SIG-M5 treated with dmso at 0.1 percent for 504 hours (cell line): ENCODE measurements at regions not wholly inside any gene's neighbourhood (a gene's known extent, or its start where the extent isn't known, plus 50 kb on each side); places are given as distances from the start of the nearest gene placed in this dataset.
A peak's percentile ranks its signal among the peaks of the same experiment; 100 is the strongest.
"Not testable (repeated sequence)": the region's sequence is repeated elsewhere in the genome, so short reads cannot be mapped to it uniquely, and the experiment has no call there.

ENCODE experiments used
- DNase-seq: peaks from one replicate; lab custom pipeline; 2025; ENCODE audit not compliant: unreplicated experiment; lab: John Stamatoyannopoulos, UW

DNA sequence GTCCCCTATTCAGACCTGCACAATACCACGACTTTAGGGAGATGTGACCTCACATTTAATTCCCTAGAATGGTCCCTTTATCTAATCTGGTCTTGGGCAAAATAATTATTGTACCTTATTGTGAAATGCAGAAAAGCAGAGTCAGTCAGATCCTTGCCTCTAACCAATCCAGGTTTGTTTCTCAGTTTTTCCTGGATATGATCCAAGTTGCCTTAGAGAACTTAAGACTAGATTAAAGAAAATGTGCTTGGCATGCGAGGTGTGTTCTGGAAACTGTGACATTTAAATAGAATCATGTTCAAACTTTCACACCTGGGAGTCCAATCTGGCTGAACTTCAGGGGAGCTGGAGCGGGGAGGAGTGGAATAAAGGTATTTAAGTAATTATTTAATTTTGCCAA is 696.2 kb downstream of the DNAH5 start:
- DNase-seq, result no peak

DNA sequence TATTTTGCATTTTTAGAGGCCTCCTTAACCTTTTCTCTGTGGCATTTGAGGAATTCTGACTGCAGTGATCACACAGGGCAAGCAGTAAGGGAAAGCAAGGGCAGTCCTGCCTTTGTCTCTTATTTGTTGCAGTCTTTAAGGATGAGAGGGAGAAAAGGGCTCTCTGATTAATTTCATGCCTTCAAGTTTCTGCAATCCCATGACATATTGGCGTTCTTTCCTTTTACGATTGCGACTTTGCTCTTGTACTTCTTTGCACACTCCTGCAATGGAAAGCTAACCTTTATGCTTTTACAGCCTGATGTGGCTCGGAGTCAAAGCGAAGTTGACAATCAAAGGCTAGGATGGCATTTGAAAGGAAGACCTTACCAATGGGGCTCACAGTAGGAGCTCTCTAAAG is 698.4 kb downstream of the DNAH5 start:
- no peak for DNase-seq

DNA sequence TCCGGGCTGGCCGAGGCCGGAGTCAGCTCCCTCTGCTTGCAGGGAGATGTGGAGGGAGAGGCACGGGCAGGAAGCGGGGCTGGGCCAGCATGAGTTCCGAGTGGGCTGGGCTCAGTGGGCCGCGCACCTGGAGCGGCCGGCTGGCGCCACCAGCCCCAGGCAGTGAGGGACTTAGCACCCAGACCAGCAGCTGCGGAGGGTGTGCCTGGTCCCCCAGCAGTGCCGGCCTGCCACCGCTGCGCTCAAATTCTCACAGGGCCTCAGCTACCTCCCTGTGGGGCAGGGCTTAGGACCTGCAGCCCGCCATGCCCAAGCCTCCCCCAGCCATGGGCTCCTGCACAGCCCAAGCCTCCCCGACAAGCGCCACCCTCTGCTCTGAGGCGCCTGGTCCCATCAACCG is 700.3 kb downstream of the DNAH5 start:
- DNase-seq, result no peak

DNA sequence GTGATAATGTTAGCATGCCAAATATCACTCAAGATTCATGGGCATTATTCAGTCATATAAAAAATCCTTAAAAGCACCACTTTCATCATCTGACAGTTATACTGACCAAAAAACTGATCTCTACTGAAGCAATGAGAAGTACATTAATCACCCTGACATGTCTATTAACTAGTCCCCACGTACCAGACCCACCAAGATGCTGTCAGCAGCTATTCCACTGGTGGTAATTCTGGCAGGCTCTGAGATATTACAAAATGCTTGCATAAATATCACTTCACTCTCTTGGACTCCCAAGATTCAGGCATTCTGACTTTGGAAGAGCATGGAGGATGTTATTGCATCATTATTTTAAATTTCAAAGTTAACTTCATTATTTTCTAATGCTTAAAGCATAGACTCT is 717.0 kb downstream of the DNAH5 start:
- DNase-seq, result no peak

DNA sequence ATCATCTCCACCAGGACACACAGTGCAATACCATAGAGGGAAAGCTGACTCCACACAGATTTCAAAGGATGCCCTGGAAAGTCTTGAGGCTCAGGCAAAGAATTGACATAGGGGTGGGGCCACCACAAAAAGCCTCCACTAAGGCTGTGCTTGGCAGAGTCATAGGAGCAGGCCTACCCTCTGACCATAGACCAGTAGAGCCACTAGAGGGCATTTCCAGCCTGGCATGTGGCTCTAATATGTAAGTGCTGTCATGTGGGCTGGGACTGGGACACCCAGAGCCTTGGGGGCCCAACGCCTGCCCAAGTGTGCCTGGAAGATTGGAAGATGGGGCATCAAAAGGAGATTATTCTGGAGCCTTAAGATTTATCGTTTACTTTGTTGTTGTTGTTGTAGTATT is 726.0 kb downstream of the DNAH5 start:
- DNase-seq, result peak; percentile 0

DNA sequence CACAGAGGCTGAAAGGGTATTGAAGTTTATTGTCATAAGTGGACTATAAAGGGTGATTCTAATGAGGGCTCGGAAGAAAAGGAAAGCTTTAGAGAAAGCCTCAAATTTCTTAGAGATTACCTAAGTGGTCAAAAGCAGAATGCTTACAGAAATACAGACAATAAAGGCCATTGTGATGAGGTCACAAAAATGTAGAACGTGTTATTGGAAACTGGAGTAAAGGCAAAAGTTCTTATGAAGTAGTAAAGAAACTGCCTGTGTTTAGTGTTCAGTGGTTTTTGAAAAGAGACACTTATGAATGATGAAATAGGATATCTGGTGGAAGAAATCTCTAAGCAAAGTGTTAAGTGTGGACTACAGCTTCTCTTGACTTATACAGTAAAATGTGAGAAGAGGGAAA is 726.9 kb downstream of the DNAH5 start:
- DNase-seq, result no peak

DNA sequence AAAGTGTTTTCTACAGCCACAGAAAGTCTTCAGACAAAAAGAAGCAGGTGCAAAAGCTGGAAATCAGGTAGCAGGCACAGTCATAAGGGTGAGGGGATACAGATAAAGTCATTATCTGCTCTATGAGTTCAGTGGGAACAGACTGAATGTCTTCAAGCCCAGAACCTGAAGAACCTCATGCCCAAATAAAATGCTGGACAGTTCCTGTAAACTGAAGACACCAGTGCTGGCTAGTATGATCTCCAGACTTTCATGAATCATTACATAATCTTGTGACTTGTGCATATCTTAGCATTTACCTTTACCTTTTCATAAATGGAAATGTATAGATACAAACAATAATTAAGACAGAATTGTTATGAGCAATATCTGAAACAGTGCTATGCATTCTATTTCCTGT is 728.7 kb downstream of the DNAH5 start:
- no peak for DNase-seq

DNA sequence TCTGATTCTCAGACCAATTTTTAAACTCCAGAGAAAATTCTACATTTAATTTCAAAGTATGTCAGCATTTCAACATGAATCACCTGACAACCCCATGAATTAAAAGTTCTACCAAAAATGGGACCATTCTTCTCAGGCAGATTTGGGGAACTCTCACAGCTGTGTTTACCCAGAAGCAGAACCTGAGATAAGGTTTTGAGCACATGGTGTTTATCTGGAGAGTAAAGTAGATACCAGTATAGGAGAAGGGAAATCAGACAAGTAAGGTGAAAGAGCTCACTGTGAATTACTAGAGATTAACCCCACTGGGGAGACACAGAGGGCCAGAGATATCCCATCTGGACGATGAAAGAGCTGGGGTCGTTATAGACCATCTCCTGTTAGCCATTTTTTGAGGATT is 729.1 kb downstream of the DNAH5 start:
- DNase-seq, result no peak

DNA sequence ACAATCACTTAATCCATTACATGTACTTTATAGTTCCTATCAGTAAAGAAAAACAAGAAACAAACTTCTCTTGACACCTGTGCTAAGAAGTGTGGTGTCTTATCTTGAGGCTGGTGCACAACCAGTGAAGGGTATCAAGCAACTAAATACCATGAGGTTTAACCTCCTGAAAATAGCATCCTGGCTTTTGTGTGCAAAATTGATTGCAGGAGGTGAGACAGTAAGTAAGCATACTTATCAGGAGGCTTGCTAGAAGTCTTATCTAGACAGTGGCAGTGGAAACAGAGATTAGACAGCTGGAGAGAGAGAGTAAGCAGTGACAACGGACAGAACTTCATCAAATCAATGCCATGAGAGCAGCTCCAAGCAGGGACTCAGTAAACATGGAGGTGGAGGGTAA is 730.3 kb downstream of the DNAH5 start:
- DNase-seq, result no peak

DNA sequence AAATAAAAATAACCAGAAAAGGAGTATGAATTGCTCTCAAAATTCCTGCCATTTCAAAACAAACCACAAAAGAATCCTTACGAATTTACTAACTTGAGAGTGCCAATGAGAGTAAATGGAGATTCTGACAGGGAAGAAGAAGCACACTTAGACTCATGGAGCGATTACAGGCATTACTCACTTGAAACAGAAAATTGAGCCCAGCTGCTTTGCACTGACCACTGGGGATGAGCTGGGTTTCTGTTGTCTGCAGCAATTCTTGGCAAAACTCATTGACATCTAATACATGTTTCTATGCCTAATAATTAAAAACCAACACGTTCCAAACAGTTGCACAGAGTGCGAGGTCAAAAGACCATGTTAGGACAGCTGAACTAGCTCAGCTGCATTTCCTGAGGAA is 731.6 kb downstream of the DNAH5 start:
- DNase-seq, result no peak

DNA sequence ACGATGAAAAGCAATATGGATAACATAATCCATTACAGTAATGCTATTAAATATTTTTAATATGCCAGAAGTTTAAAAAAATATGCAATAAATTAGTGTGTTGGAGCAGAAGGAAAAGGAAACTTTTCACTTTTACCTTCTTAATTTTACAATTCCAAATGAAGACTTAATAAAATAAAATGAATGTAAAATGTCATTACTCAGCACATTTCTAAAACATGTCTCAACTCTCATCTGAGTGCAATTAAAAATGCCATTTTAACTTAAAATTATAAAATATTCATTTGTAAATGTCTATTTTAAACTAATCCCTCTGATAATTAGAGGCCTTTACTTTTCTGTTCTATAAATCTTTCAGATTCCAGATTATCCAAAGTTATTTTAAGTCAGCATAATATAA is 733.4 kb downstream of the DNAH5 start:
- DNase-seq, result no peak

DNA sequence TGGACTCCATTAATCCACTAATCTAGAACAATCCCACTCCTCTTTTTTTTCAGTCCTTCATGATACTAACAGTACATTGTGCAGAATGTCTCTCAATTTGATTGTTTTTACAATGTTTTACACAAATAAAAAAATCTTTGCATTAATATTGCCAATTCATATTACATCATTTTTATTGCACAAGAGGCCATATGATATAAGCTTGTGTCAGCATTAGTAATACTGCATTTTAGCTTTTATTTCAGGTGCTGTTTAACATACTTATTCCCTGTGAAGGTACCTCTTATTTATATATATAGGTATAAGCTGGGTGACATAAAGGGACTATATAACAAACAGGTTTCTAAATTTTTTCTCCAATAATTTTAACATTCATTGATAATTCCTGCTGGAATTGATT is 737.4 kb downstream of the DNAH5 start:
- no peak for DNase-seq

DNA sequence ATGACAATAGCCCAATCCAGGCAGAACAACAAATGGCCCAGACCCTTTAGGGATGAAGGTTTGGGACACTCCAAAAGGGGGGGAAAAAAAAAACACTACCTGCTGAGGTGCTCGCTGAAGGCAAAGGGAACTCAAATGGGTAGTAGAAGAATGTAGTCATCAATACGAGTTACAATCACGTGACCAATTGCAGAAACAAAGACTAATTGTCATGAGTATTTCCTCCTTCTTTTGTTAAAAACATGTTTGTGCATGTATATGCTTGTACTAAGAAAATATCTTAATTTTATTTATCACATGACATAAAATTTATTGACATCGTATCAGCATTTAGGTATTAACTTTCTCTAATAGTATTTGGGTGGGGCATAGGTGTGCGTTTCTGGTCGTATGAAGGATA is 743.5 kb downstream of the DNAH5 start:
- no peak for DNase-seq

DNA sequence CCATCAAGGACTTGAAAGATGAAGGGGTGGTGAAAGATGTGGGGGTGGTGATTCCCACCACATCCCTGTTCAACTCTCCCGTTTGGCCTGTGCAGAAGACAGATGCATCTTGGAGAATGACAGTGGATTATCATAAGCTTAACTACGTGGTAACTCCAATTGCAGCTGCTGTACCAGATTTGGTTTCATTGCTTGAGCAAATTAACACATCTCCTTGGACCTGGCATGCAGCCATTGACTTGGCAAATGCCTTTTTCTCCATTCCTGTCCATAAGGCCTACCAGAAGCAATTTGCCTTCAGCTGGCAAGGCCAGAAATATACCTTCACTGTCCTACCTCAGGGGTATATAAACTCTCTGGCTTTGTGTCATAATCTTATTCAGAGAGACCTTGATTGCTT is 746.3 kb downstream of the DNAH5 start:
- not testable (repeated sequence) for DNase-seq

DNA sequence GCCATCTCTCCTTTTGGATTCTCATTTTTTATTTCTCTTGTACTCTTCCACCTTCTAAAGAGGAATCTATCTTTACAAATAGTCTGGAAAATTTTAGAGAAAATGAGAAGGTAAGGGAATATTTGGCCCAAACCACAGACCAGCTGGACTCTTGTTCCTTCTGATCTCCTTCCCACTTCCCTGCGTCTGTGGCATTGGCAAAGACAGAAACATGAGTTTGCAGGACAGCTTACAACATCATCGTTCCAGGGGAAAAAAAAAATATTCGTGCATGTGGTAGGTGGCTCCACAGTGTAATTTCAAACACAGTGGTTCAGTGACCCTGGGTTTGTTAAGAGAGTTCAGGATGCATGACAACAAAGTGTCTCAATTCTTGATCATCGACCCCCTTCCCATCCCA is 755.0 kb downstream of the DNAH5 start:
- DNase-seq, result no peak

DNA sequence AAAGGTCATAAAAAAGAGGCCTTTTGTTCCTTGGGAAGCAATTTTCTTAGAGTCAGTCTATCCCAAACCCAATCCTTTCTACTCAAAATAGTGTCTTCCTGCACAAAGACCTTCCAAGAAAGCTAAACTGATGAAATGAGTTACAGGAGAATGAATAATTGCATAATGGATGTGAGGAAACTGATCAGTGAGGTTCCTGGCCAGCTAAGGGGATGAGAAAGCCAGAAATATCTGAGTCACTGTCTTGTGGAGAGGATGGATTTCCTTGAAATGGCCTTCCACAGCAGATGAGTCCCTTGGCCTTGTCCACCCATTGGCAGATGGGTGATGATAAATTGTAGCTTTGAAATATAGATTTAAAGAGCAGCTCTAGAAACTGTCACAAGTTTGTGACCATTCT is 756.1 kb downstream of the DNAH5 start:
- DNase-seq, result no peak

DNA sequence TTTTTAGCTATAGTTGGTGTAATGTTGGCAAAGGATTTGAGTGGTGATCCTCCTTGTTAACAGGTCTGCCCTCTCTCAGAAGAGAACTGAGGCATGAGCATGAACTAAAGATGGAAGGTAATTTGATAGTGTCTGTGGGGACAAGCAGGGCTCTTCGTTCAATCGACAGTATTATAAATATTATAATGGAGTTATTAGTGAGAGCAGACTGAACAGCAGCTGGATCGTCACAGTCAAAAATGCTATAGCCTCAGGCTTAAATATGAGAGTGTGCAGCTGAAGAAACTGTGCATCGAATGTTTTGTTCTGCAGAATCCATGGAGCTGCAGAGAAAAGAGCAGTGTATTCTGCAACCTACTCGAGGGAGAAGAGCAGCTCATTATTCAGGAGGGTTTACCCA is 757.3 kb downstream of the DNAH5 start:
- no peak for DNase-seq

DNA sequence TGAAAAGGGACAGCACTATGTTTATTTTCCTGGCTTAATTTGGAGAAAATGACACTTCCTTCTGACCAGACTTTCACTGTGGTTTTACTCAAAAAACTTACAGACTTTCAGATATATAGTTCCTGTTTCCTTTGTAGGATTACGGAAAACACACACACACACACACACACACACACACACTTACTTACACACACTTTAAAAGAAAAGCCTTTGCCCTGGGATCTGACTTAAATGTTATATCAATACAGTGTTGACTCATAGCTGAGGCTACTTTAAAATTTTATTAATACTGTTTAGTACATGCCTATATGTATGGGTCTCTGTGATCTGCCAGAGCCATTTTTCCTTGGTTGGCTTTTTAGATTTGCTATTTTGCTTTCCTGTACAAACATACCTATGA is 758.3 kb downstream of the DNAH5 start:
- no peak for DNase-seq

DNA sequence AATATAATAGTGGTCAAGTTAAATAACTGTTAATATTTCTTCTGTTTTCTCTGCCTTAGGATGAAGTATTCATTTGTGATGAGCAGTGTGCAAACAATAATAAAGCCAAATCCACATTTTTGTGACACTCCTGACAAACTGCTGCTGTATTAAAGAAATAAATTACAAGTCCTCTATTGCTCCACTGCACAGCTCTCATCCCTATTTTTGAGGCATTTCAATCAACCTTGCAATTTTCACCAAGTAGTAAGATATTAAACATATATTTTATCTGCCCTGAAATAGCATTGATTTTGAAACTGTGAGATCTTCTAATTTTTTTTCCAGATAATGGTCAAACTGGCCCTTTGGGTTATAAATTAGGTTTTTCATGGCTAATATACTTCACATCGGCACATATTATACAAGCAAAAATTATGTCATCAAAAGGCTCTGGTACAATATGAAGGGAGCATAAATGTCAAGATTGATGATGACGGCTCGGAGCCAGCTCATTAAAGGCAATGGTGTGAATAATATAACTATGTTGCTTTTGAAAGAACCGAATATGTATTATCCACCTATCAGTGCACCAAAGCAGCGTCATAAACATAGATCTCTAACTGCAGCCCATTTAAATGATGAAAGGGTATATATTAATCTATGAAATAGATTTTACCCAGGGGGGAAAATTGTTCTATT is 764.9 kb downstream of the DNAH5 start:
- DNase-seq, result no peak

DNA sequence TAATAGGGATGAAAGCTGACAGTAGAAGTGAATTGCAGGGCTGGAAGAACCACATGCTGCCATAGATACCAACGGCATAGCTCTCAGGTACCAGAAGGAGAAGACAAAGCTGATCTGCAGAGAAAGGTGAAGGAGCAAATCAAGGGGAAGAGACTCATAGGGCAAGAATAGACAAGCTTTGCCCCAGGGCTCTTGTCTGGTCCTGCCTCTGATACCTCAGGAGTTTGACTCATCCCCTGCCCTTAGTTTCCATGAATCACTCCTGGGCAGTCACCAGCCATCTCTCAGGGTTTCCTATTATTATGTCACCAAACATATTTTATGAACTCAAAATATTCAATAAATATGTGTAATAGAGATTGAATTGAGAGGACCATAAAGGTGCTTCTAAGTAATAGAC is 800.9 kb downstream of the DNAH5 start:
- DNase-seq, result no peak

DNA sequence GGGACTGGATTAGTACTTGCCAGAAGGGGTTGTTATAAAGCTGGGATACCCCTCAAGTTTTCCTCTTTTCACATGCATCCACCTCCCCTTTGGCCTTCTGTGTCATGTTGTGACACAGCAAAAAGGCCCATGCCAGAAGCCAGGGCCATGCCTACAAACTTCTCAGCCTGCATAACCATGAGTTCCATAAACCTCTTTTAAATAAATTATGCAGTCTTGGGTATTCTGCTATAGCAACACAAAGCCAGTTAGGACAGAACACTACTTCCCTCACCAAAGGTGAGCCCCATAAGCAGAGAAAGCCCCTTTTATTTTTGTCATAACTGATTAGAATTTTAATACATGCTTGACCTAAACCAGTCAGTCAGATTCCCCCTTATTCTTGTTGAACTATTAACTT is 801.3 kb downstream of the DNAH5 start:
- no peak for DNase-seq

DNA sequence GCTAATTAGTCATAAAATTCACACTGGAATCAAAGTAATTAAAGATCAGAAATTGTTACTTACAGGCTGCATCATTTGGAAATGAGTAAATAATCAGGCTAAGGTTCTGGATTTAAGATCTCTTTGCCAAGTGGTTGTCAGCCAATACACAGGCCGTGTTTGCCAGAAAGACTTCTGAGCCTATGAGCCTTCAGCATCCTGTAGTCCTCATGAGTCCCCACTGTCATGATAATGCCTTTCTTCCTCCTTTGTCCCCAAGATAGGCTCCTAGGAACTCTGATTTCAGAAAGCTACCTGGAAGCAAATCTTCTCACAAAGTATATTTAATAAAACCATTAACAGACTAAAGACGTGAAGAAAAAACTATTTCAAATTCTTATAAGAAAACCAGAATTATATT is 810.5 kb downstream of the DNAH5 start:
- no peak for DNase-seq

DNA sequence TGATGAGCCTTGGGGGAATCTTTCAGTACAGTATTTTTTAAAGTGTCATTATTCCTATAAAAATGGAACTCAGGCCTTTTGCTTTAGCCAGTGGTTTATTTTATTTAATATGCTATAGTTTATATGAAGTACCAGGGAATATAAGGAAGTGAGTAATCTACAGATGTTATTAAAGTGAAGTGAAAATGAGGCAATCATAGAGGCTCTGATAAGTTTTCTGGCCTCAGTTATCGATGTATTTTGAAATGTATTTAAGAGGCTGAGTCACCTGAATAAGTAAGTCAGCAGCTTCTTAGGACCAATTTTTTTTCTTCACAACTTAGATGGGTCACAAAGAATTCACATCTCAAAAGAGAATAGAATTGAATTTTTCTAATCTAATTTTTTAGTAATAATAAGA is 829.0 kb downstream of the DNAH5 start:
- DNase-seq, result no peak

DNA sequence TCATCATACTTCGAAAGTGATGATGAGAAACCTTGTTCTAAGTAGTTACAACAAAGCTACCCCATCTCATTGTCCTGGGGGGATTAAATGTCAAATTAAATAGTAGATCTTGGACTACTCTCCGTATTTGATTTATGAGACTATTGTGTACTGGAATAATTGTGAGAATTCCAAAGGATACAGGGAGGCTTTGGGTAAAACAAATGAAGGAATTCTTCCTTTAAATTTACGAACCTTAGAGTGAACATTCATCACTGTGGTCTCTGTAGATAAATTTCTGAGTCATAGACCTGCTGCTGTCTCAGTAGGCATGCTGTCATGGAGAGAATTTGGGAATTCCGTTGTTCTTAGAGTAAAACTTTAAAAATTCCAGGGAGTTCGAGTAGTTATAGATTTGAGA is 836.2 kb downstream of the DNAH5 start:
- DNase-seq, result no peak
